ENCODE measurements at regions not wholly inside any gene's neighbourhood (a gene's known extent, or its start where the extent isn't known, plus 50 kb on each side); places are given as distances from the start of the nearest gene placed in this dataset.

GRCh38 chr21:23292292-23292691, 2294.1 kb downstream of the NCAM2 start:
- no peaks in the 10 kb centered on the region for H3K36me3 ChIP-seq (ENCODE audit: insufficient read depth, low read length)
- H3K4me3 ChIP-seq (ENCODE audit: insufficient read depth, low read length) = no peak overlapping the region
- no peak overlapping the region for H3K4me2 ChIP-seq (ENCODE audit: insufficient read depth, low read length)
- no peaks in the 10 kb centered on the region for H3K4me1 ChIP-seq (ENCODE audit: insufficient read depth, low read length)
- no peak for TF ChIP-seq CTCF (IDR thresholded peaks at IDR 0.05; ENCODE audit: extremely low read depth, low read depth, low read length)
- no peaks in the 10 kb centered on the region for H3K79me2 ChIP-seq (ENCODE audit: insufficient read depth, low read length)
- H3K27me3 ChIP-seq (ENCODE audit: insufficient read depth, low read length) = no peaks in the 10 kb centered on the region
- H3K27ac ChIP-seq (ENCODE audit: low read depth, low read length) = no peak overlapping the region
- no peak for DNase-seq (ENCODE audit: insufficient read length, low spot score, missing footprints)
- H4K20me1 ChIP-seq (ENCODE audit: insufficient read depth, low read length) = no peaks in the 10 kb centered on the region
- H2AFZ ChIP-seq (ENCODE audit: low read length) = no peak overlapping the region
- H3K9me3 ChIP-seq (ENCODE audit: low read depth, low read length) = no peaks in the 10 kb centered on the region

- Histone ChIP-seq H3K4me1 (ENCODE audit: insufficient read depth, low read length) (no peaks in the 10 kb centered on the region), H4K20me1 (ENCODE audit: insufficient read depth, low read length) (no peaks in the 10 kb centered on the region), H3K36me3 (ENCODE audit: insufficient read depth, low read length) (no peaks in the 10 kb centered on the region), H3K4me3 (ENCODE audit: insufficient read depth, low read length) (no peak overlapping the region), H3K79me2 (ENCODE audit: insufficient read depth, low read length) (no peaks in the 10 kb centered on the region), H3K27me3 (ENCODE audit: insufficient read depth, low read length) (no peaks in the 10 kb centered on the region), H3K9me3 (ENCODE audit: low read depth, low read length) (peaks cover 2% of the 10 kb centered on the region), H3K4me2 (ENCODE audit: insufficient read depth, low read length) (no peak overlapping the region), H3K27ac (ENCODE audit: low read depth, low read length) (no peak overlapping the region), H2AFZ (ENCODE audit: low read length) (no peak overlapping the region)
- TF ChIP-seq CTCF (IDR thresholded peaks at IDR 0.05; ENCODE audit: extremely low read depth, low read depth, low read length) = no peak
- DNase-seq (ENCODE audit: insufficient read length, low spot score, missing footprints) = no peak
Measured at GRCh38 chr21:23281917-23282316, 2283.7 kb downstream of the NCAM2 start.

GRCh38 chr21:23249760-23250159, 2251.6 kb downstream of the NCAM2 start:
- Histone ChIP-seq H3K79me2 (ENCODE audit: insufficient read depth, low read length) (no peaks in the 10 kb centered on the region), H3K4me1 (ENCODE audit: insufficient read depth, low read length) (no peaks in the 10 kb centered on the region), H3K4me2 (ENCODE audit: insufficient read depth, low read length) (no peak overlapping the region), H3K9me3 (ENCODE audit: low read depth, low read length) (no peaks in the 10 kb centered on the region), H3K27ac (ENCODE audit: low read depth, low read length) (no peak overlapping the region), H3K27me3 (ENCODE audit: insufficient read depth, low read length) (no peaks in the 10 kb centered on the region), H3K4me3 (ENCODE audit: insufficient read depth, low read length) (no peak overlapping the region), H3K36me3 (ENCODE audit: insufficient read depth, low read length) (no peaks in the 10 kb centered on the region), H2AFZ (ENCODE audit: low read length) (no peak overlapping the region), H4K20me1 (ENCODE audit: insufficient read depth, low read length) (no peaks in the 10 kb centered on the region)
- no peak for DNase-seq (ENCODE audit: insufficient read length, low spot score, missing footprints)
- no peak for TF ChIP-seq CTCF (IDR thresholded peaks at IDR 0.05; ENCODE audit: extremely low read depth, low read depth, low read length)

- Histone ChIP-seq H3K27ac (ENCODE audit: low read depth, low read length) (no peak overlapping the region), H3K36me3 (ENCODE audit: insufficient read depth, low read length) (no peaks in the 10 kb centered on the region), H3K4me3 (ENCODE audit: insufficient read depth, low read length) (no peak overlapping the region), H4K20me1 (ENCODE audit: insufficient read depth, low read length) (no peaks in the 10 kb centered on the region), H3K4me2 (ENCODE audit: insufficient read depth, low read length) (no peak overlapping the region), H3K79me2 (ENCODE audit: insufficient read depth, low read length) (no peaks in the 10 kb centered on the region), H3K4me1 (ENCODE audit: insufficient read depth, low read length) (no peaks in the 10 kb centered on the region), H3K27me3 (ENCODE audit: insufficient read depth, low read length) (no peaks in the 10 kb centered on the region), H2AFZ (ENCODE audit: low read length) (no peak overlapping the region), H3K9me3 (ENCODE audit: low read depth, low read length) (peaks cover 2% of the 10 kb centered on the region)
- TF ChIP-seq CTCF (IDR thresholded peaks at IDR 0.05; ENCODE audit: extremely low read depth, low read depth, low read length) = no peak
- DNase-seq (ENCODE audit: insufficient read length, low spot score, missing footprints) = no peak
Measured at GRCh38 chr21:23247334-23247733, 2249.1 kb downstream of the NCAM2 start.
